NCI-H187 treated with DMSO at 0.1 percent for 48 hours (cell line): ENCODE measurements at regions not wholly inside any gene's neighbourhood (a gene's known extent, or its start where the extent isn't known, plus 50 kb on each side); places are given as distances from the start of the nearest gene placed in this dataset.
"Not testable (repeated sequence)": the region's sequence is repeated elsewhere in the genome, so short reads cannot be mapped to it uniquely, and the experiment has no call there.

Experiments used
- DNase-seq: peaks from one replicate; lab custom pipeline; 2025; lab: John Stamatoyannopoulos, UW

DNA sequence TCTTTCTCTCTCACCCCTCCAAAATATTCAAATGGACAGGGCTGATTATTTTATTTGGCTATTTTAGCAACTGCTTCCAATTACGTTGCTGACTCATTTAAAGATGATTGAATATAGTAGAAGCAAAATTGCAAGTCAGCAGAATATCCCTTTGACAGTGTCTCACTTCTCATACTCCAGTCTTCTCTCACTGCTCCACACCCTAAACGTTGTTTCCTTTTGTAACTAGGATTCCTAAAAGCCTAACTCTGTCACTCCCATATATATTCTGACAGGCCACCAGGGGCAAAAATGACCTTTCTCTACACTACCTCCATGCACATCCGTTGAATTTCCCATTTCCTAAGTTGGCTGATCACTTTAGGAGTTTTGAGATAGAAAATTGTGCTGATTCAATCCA, 351.1 kb downstream of the RND3 start:
- DNase-seq = no peak

DNA sequence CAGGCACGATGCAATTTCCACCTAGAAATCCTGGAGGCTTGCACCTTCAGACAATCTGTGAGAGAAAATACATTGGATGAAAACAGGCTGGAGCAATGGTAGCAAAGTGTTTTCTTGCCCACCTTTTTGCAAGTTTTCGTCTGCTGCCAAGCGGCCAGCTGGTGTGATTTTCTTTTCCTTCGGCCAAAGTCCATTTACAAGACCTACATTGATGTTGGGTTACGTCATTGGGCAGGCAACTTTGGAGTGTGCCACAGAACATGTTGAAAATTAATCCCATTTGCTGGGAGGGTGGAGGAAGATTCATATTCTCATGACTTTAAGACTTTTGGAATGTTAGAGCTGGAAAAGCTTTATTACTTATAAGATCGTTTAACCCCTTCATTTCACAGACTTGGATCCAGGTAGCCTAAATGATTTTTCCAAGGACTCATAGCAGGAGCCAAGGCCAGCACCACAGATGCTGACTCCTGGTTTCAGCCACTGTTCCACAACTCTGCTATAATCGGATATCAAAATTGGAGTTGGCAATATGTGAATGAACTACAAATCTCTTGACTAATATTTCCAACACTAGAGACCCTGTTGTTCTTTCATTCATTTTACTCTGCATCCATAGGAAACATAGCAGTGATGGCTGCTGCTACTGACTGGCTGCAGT, 352.1 kb downstream of the RND3 start:
- DNase-seq = no peak

DNA sequence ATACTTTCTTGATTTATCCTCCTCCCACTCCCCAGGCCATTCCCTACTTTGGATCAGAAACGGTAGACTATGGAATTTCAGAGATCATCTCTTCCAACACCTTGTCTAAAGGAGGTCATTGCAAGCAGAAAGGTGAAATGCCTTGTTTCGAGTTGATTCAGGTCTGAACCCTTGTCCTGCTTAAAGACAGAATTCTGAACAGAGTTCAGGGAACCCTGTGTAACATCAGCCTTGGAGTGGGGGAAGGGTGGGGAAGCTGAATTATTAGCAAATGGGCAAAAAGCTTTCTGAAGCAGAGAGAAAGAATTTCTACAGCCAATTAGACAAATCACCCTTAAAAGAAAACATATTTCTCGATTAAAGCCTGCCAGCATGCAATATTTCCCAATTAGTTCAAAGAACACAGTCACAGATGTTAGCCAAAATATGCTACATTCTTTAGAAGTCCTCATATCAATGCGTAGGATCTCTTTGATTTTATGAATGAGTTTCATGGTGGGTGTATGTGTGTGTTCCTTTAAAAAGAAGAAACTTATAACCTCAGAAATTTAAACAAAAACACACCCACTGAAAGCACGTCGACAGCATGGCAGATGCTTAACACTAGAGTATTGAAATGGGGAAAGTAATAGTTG, 353.1 kb downstream of the RND3 start:
- DNase-seq = no peak

DNA sequence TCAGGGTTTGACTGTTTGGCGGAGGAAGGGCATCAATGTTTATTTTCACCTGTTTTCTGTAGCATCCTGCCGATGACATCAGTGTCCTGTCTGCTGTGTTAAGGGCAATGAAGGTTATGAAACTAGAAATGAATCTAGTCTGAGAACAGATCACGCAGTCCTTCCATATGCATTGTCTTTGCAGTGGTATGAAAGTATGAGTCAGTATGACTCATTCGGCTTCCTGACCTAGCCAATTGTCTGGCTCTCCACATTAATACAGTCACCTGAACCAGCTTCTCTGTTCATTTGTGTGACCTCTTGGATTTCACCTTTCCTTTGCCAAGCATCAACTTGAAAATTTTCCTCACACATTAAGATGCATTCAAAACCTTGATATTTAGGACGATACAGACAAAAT, 353.8 kb downstream of the RND3 start:
- DNase-seq = no peak

DNA sequence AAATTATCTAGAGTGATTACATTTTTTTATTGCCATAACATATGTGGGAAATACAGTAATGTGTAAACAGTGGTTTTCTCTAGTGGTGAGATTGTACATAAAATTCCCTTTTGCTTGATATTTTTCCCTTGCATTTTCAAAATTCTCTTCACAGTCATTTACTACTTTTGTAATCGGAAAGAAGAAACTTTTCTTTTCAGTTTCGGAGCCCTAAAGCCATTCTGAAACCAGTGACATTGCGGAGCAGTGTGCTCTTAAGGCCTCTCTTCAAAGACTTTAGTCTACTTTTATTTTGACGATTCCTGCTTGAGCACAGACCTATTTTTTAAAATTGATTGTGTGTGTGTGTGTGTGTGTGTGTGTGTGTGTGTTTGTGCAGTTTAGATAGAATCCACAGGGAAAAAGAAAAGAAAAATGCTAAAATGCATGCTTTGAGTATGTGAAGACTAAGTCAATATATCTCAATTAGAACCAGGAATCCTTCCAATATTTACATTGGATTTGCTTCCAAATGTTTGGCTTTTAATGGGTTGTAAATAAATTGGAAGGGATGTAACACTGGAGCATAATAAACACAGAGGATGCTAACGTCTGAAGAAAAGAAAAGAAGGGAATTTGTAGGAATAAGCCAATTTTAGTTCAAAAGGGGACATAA, 357.4 kb downstream of the RND3 start:
- no peak for DNase-seq

DNA sequence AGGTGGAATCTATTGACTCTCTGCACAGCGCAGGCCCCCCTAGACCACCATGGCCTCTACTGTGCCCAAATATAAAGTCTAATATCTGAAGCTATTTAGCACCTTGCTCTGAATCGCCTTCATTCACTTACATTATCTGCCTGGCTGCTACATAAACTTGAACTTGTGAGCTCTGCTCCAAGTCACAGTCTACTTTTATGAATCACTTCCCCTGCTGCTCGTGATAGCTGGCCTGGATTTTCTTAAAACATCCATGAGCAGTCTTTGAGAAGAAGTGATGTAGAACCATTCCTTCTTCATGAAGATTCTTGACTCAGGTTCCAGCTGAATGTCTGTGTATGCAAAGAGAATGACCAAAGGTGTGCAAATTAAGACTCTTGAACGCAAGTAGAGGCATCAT, 359.5 kb downstream of the RND3 start:
- no peak for DNase-seq

DNA sequence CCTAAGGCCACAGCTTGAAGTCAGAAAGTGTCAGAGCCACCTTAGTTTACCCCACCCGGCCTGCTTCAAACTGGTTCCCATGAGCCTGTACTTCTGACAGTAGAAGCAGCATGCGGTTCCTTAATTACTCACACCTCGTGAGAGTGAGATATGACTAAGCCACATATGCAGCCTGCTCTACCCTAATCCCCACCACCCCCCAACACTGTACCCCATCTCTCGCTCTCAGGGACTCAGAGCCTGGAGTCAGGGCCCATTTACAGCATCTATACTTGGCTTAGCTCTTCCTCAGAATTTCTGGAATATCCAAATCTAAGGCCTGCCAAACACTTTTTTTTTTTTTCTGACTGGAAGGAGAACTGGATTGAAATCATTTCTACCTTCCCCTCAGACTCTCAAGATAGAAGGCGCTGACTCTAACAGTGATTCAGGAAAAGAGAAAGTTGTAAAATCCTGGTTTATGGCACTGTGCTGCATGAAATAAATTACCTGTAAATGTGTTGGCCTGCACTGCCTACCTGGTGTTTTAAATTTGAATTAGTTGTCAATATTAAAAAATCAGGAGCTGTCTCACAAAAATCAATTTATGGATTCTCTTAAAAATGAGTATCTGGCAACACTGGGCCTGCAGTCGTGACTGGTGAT, 360.0 kb downstream of the RND3 start:
- no peak for DNase-seq

DNA sequence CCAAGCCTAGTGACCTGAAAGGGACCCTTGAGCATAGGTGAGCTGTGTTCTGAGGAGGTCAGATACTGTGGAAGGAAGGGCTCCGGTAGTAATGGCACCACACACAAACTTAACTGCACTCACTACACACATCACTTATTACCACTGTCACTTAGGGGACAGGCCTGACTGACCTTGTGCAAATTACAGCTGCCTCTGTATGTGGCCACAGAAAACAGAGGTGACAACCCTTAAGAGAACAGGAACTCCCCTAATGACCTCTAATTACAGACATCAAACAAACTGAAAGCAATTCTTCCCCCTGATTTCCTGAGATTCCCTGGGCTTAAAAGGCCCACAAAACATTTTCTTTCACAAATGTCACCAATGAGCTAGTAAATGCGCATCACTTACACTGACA, 360.6 kb downstream of the RND3 start:
- no peak for DNase-seq

DNA sequence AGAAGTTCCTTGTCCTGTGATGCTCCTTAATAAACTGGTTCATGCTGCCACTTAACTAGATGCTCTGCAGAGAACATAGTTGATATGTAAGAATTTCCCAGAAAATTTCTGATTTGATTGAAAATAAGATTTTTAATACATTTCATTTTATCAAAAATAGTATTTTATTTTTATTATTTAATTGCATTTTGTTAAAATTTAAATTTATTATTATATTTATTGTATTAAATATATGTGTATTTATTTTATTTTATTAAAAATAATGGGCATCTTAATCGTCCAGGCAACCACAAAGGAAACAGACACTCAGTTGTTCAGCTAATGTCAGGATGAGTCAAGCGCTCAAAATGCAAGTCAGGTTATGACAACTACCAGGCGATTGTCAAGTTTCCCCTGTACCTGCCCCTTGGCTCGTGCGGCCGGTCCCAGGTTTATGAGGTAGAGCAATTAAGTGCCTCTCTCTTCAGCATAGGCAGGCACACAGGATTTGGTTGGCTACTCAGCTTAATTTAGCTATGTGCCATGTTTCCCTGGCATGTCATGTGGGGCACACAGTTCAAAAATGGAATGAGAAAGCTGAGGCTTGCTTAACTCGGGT, 361.2 kb downstream of the RND3 start:
- DNase-seq = no peak

DNA sequence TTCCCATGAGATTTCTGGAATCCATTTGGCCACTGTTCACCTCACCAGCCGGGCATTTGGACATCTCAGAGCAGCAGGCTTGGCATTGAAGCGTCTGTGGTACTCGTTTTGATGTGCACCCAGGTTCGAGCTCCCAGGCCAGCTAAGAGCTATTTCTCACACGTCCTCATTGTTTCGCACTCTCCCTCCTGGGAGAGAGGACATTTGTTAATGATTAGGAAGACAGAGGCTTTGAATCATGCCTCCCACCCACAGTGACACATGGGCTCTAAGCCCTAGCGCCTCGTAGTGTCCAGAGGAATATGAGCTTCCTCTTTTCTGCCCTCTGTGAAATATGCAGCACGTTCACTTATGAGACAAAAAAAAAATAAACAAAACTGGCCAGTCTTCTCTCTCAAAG, 361.8 kb downstream of the RND3 start:
- DNase-seq = no peak

DNA sequence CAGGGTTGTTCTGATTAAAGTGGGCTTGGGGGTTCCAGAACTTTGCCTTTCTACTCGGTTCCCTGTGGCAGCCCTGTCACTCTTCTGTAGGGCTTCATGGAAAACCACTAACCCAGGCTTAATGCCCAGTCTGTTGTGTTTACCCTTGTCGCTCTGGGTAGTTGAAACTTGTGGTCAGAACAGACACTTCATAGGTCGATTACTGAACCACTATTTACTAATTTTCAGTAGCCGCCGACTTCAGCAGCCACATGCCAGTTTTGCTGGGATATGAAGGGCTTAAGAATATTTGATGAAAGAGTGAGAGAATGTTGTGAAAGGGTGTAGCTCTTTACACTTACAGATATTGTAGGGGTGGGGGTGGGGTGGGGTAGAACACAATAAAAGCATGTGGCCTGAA, 362.3 kb downstream of the RND3 start:
- no peak for DNase-seq

DNA sequence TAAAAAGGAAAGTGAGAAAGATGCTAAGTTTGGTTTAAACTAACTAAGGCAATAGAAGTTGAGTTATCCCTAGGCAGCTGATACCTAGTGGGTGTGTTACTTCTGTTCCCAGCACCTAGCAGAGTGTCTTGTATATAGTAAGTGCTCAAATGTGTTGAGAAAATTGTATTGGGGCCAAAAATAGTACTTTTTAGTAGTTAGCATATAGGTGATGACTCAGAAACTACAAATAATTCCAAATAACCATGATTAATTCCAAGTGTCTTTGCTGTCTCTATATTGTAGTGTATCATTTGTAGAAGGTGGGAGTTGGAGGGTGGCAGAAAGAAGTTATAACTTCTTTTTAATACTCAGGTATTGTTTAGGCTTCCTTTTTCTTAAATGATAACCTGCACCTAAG, 362.7 kb downstream of the RND3 start:
- no peak for DNase-seq

DNA sequence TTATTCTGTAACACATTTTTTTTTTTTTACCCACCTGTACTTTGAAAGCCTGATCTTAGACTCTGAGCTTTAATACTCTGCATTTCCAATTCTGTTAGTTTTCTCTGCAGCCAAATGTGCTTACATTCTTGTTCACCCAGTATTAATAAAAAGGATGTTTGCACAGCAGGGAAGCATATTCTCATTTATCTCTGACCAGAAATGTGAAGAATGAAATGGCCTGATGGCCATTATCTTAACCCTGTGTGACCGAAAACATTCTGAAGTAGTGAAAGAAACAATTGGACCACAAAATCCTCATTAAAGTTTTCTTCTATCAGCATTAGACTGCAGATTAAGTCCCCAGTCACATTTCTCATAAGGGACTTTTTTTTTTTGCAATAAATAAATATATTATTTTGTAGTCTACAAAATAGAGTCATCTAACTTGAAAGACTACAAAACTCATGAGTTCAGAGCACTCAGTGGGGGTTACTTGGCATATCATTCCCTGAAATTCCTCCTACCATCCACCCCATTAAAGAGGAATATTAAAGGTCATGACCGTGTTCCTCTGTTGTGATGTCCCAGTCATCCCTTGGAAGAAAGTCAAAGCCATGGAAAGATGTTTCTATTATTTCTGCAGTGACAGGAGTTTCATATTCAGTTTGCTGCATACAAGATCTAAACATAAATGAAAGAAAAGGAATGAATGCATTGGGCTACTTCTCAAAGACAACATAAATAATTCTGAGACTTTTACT, 364.4 kb downstream of the RND3 start:
- no peak for DNase-seq

DNA sequence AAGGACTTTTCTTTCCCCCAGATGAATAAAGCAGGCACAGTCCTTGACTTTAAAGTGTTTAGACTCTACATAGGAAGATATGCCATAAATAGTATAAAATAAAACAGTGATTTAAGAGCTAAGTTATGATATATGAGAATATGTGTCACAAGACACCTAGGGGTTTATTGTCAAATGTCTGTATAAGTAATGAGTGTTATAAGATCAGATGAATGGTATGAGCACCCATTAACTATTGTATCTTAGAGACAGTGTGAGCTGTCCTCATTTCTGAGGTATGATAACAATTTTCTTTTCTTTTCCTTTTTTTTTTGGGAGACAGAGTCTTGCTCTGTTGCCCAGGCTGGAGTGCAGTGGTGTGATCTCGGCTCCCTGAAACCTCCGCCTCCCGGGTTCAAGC, 365.3 kb downstream of the RND3 start:
- no peak for DNase-seq

DNA sequence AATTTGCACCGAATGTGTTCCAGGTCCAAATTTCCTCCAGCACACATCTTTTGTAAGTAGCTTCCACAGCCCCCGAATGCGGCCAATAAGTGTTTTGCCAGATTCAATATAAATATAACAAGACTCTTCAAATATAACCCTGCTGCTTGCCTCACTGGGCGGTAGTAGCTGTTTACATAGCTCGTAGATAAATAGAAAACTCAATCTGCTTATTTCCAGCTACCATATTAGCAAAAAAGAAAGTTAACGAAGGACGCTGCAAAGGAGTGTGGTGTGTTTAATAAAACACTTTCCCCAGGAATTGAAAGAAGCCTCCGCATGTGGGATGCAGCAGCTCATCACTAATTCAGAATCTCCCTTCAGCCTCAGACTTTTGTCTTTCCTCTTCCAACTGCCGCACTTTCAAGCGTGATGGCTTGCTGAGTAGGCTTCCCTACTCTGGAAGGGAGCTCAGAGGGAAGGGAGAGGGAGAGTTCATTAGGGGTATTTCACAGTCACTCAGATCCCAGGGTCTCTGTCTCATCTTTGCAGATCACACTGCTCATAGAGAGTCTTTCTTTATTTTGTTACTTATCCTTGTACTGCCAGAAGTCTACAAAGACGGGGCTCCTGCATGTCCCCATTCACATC, 367.0 kb downstream of the RND3 start:
- DNase-seq = no peak

DNA sequence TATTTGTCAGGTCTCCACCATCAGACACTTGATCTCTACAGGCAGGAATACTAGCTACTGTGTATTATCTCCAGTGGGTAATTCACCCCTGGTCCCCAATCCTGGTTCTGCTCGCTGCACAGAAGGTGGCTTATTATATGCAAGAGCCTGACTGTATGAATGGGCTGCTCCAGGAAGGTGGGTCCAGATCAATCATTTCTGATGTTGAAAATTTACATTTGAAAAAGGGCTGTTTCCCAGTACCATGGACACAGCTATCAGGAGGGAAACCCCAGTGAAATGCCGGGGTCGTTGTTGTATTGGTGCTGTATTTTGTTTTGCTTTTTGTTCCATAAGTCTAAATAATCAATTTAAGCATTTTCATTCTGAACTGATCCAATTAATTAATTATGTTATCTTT, 367.6 kb downstream of the RND3 start:
- no peak for DNase-seq

DNA sequence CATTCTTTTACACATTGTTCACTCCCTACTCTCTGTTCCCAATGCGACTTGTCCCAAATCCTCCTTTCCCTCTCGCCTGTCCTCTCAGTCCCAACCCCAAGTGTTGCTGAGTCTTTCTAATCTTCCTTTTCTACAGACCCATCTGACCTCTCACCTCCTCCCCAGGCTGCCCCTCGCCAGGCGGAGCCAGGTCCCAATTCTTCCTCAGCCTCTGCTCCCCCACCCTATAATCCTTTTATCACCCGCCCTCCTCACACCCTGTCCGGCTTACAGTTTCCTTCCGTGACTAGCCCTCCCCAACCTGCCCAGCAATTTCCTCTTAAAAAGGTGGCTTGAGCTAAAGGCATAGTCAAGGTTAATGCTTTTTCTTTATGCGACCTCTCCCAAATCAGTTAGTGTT, 373.4 kb downstream of the RND3 start:
- not testable (repeated sequence) for DNase-seq

DNA sequence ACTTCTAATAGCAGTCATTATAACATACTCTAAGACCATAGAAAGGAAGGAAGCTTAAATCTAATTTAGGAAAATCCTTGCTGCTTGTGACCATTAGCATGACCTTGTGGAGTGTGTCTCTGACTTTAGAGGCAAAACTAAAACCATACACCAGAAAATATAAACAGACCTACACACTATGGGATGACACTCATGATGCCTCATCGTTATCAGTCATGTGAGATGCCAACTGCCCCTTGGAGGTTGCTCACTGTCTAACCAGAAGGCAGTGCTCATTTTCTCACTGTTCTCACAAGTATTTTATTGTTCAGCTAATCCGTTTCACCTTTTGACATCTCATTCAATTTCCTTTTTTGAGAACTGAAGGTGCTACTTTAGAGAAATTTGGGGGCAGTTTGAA, 376.9 kb downstream of the RND3 start:
- no peak for DNase-seq

DNA sequence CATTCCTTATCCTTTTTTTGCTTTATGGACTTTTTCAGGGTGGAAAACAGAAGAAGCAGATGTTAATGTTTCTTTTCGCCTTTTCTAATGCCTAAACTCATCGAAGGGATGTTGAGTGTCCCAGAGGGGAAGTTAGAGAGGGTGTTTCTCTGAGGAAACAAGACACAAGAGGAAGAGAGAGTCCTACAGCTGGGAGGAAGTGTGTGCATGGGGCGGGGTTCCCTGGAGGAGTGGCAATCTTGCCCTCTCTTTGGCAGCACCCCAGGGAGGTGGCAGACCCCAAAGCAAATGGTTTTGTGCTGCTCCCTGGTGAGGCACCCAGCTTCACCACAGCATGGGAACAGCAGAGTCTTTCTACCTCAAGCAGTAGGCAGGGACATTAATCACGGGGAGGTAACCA, 377.6 kb downstream of the RND3 start:
- DNase-seq = no peak

DNA sequence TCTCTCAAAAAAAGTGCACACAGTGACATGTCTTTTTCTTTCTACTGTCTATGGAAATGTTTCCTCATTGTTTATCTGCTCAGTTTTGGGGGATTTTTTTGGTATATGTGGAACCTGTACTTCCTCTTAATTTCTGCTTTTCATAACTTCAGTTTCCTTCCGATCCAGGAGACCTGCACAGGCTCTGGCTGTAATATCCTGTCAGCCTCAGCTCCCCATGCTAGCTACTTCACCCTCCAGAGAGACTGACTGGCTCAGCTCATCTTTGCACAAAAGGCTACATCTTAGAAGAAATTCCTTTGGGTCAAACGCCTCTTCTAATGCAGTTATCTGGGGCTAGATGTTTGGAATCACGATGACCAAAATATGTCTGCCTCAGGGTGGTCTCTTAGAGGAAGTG, 378.4 kb downstream of the RND3 start:
- no peak for DNase-seq

DNA sequence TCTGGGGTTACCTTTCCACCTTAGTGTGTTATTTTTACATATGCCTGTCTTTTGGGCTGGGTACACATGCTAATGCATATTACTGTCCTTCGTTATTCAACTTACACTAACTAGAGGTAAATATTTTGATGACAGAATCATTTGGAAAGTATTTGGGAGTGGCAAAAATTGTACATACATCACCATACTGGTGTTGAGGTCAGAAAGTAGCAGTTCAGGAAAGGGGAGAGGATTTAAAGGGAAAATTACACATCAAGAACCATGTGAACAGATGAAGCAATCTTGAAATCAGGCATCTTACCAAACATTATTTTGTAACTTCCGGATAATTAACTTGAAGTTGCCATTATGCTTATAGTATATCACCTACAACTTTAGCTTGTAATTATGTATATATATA, 379.7 kb downstream of the RND3 start:
- DNase-seq = no peak

DNA sequence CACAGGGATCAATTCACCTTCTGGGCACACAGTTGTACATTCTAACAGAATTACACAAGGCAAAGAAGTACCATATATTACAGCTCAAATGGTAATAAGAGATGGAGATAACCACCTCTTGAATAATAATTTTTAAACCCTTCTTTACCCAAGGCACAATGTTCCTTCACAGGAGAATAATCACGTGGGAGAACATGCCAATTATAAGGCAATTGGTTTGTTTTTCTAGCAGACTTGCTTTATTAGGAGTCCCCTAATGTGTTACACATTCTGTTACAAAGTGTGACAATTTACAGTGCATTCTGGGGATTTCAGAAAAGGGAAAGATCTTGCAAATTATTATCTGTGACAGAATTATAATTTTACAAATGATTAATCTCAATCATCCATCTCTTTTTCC, 380.3 kb downstream of the RND3 start:
- DNase-seq = no peak
